ENCODE measurements at regions not wholly inside any gene's neighbourhood (a gene's known extent, or its start where the extent isn't known, plus 50 kb on each side); places are given as distances from the start of the nearest gene placed in this dataset.

DNA sequence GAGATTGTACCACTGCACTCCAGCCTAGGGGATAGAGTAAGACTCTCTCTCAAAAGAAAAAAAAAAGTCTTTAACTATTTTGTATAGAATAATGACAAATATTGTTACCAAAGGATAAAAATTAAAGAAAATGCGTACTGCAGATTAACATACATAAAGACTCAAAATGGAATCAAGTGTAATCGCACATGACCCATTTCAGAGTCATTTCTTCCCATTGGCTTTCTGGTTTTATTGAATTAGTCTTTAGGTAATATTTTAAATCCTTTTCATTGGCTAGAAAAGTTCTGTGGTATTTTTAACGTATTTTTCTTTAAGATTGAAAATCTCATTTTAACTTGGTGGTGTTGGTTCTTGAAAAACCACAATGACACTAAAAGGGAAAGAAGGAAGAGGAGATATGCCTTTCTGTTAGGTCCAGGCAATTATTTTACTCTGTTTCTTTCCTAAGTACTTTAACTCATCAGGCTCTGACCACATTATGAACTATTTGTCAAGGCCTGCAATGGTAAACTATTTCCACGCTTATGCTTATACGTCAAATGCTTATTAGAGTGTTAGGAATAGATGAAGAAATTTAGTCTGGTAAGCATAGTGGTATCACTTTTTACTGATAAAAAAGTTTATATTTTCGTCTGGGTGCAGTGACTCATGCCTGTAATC, 52.3 kb downstream of the PLEKHG1 start:
- H3K27me3 ChIP-seq (ENCODE audit: control insufficient read depth in 3 of 3, insufficient read depth in 3 of 3, low read length in 3 of 3): no peaks in the 10 kb centered on the region
- H3K9me3 ChIP-seq (ENCODE audit: control insufficient read depth in 3 of 3, low read length in 3 of 3): no peaks in the 10 kb centered on the region
- H3K36me3 ChIP-seq (ENCODE audit: control insufficient read depth in 3 of 3, insufficient read depth in 3 of 3, low read length in 3 of 3): no peaks in the 10 kb centered on the region
- H3K4me1 ChIP-seq (ENCODE audit: control insufficient read depth in 3 of 3, insufficient read depth in 3 of 3, low read length in 3 of 3): no peaks in the 10 kb centered on the region
- no peak overlapping the region for H3K4me3 ChIP-seq (ENCODE audit: low read length in 3 of 3)
- no peak overlapping the region for H3K9ac ChIP-seq (ENCODE audit: low read depth in 1 of 3, low read length in 3 of 3)
- no peak overlapping the region for H3K27ac ChIP-seq (ENCODE audit: low read depth, low read length)

DNA sequence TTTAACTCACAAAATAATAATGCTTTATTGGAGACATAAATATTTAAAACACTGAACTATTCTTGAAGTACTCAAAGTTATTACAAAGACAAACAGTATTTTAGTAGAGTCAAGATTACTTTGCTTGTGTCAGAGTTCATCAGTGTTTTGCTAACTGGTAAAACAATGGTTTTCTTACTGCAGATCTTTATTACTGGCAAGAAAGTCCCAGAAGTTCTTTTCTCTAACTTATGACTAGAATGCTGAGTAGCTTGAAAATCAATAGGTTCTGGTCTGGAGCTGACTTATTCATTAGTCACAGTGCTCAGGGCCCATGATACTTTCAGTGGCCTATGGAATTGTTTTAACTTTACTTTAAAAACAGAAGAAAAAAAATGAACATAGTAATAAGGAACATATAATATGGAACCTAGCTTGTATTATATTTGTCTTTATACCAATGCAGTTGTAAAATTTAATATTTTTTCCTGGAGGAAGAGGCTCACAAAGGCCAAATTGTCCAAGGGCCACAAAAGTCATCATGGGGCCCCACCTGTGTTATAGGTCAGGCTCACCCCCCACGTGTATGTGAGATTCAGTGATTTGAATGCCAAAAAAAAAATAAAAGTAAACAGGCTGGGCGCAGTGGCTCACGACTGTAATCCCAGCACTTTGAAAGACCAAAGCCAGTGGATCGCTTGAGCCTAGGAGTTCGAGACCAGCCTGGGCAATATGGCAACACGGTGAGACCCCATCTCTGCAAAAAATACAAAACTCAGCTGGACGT, 53.3 kb downstream of the PLEKHG1 start:
- no peaks in the 10 kb centered on the region for H3K27me3 ChIP-seq (ENCODE audit: control insufficient read depth in 3 of 3, insufficient read depth in 3 of 3, low read length in 3 of 3)
- no peak overlapping the region for H3K9ac ChIP-seq (ENCODE audit: low read depth in 1 of 3, low read length in 3 of 3)
- H3K27ac ChIP-seq (ENCODE audit: low read depth, low read length): no peak overlapping the region
- H3K9me3 ChIP-seq (ENCODE audit: control insufficient read depth in 3 of 3, low read length in 3 of 3): no peaks in the 10 kb centered on the region
- no peak overlapping the region for H3K4me3 ChIP-seq (ENCODE audit: low read length in 3 of 3)
- no peaks in the 10 kb centered on the region for H3K4me1 ChIP-seq (ENCODE audit: control insufficient read depth in 3 of 3, insufficient read depth in 3 of 3, low read length in 3 of 3)
- no peaks in the 10 kb centered on the region for H3K36me3 ChIP-seq (ENCODE audit: control insufficient read depth in 3 of 3, insufficient read depth in 3 of 3, low read length in 3 of 3)

DNA sequence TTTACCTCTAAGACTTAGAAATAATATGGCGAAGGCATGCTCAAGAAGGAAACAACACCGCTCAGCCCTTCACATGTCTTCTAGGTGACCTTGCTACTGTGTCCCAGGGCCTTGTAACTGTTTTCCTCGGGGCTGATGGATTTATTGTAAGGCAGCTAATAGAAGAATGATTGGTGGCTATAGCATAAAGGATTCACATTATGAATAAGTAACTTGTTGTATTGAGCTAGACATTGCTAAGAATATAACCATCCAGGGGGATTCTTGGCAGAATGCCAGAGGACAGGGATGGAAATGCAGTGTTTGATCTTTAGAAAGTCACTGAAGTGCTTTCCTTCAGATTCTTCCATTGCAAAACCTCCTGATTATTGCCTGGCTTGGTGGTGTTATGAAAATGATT, 54.9 kb downstream of the PLEKHG1 start:
- H3K9ac ChIP-seq (ENCODE audit: low read depth in 1 of 3, low read length in 3 of 3): no peak overlapping the region
- H3K27ac ChIP-seq (ENCODE audit: low read depth, low read length): no peak overlapping the region
- no peaks in the 10 kb centered on the region for H3K4me1 ChIP-seq (ENCODE audit: control insufficient read depth in 3 of 3, insufficient read depth in 3 of 3, low read length in 3 of 3)
- no peaks in the 10 kb centered on the region for H3K27me3 ChIP-seq (ENCODE audit: control insufficient read depth in 3 of 3, insufficient read depth in 3 of 3, low read length in 3 of 3)
- H3K36me3 ChIP-seq (ENCODE audit: control insufficient read depth in 3 of 3, insufficient read depth in 3 of 3, low read length in 3 of 3): no peaks in the 10 kb centered on the region
- H3K4me3 ChIP-seq (ENCODE audit: low read length in 3 of 3): no peak overlapping the region
- no peaks in the 10 kb centered on the region for H3K9me3 ChIP-seq (ENCODE audit: control insufficient read depth in 3 of 3, low read length in 3 of 3)

DNA sequence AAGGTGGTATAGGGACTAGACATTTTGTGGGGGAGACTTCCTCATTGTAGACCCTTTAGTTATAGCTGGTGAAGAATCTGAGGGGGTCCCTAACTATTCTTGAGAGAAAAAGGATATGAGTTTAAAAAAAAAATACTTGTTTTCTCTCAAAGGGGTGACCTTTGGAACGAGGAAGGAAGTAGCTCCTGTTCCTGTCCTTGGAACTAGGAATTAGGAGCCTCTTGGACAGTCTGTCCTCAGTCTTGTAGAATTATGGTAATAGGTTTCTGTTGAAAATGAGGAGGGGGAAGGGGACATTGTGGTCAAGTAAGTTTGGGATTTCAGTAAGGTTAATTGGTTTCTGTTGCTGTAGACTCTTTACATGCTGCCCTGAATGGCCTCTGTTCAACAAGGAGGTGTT, 56.5 kb downstream of the PLEKHG1 start:
- H3K27ac ChIP-seq (ENCODE audit: low read depth, low read length): no peak overlapping the region
- no peaks in the 10 kb centered on the region for H3K9me3 ChIP-seq (ENCODE audit: control insufficient read depth in 3 of 3, low read length in 3 of 3)
- no peaks in the 10 kb centered on the region for H3K4me1 ChIP-seq (ENCODE audit: control insufficient read depth in 3 of 3, insufficient read depth in 3 of 3, low read length in 3 of 3)
- H3K4me3 ChIP-seq (ENCODE audit: low read length in 3 of 3): no peak overlapping the region
- no peak overlapping the region for H3K9ac ChIP-seq (ENCODE audit: low read depth in 1 of 3, low read length in 3 of 3)
- H3K27me3 ChIP-seq (ENCODE audit: control insufficient read depth in 3 of 3, insufficient read depth in 3 of 3, low read length in 3 of 3): no peaks in the 10 kb centered on the region
- no peaks in the 10 kb centered on the region for H3K36me3 ChIP-seq (ENCODE audit: control insufficient read depth in 3 of 3, insufficient read depth in 3 of 3, low read length in 3 of 3)

DNA sequence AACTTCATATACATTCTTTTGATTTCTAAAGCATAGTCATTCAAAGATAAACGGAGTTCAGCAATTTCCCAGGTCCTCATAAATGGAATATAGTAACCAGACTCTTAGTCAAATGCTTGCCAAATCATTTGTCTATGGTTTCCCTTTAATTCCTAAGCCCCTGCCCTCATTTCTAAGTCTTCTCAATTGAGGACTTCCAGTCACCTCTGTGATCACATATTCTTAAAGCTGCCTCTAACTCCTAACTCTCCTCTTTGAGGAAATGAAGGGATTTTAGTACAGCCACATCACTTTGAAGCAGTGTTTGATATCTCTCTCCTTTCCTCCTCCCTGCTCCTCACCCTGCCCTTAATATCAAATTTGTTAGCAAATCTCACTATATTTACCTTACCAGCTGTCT, 58.7 kb downstream of the PLEKHG1 start:
- Histone ChIP-seq H3K27ac (ENCODE audit: low read depth, low read length) (no peak overlapping the region), H3K4me3 (ENCODE audit: low read length in 3 of 3) (no peak overlapping the region), H3K4me1 (ENCODE audit: control insufficient read depth in 3 of 3, insufficient read depth in 3 of 3, low read length in 3 of 3) (no peaks in the 10 kb centered on the region), H3K27me3 (ENCODE audit: control insufficient read depth in 3 of 3, insufficient read depth in 3 of 3, low read length in 3 of 3) (no peaks in the 10 kb centered on the region), H3K9ac (ENCODE audit: low read depth in 1 of 3, low read length in 3 of 3) (no peak overlapping the region), H3K9me3 (ENCODE audit: control insufficient read depth in 3 of 3, low read length in 3 of 3) (no peaks in the 10 kb centered on the region), H3K36me3 (ENCODE audit: control insufficient read depth in 3 of 3, insufficient read depth in 3 of 3, low read length in 3 of 3) (no peaks in the 10 kb centered on the region)

DNA sequence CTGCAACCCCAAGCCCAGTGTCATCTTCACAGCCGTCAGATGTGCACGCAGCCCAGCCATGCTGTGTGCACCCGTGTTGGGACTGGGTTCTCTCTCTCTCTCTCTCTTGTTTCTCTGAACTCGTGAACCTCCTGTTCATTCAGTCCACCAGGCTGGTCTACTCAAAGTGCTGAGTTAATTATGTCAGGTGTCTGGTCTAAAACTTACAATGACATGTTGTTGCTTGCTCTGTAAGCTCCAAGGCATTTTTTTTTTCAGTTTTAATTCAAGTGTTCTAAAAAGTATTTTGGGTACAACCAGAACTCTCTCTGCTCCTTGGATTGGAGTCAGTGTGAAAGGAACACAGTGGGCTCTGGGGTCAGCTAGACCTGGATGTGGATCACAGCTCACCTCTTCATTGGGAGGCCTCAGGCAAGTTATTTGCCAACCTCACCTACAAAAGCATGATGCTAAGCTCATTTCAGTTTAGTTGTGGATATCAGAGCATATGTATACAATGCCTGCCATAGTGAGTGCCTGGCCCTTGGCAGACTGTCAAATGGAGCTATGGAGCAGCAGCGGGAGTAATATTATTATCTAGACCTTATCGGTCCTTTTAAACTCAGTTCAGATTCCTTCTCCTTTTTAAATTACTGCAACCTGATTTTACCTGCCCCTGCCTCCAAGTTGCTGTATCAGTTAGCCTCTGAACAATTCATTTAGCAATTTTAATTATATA, 59.5 kb downstream of the PLEKHG1 start:
- no peak overlapping the region for H3K27ac ChIP-seq (ENCODE audit: low read depth, low read length)
- no peaks in the 10 kb centered on the region for H3K27me3 ChIP-seq (ENCODE audit: control insufficient read depth in 3 of 3, insufficient read depth in 3 of 3, low read length in 3 of 3)
- H3K36me3 ChIP-seq (ENCODE audit: control insufficient read depth in 3 of 3, insufficient read depth in 3 of 3, low read length in 3 of 3): no peaks in the 10 kb centered on the region
- no peaks in the 10 kb centered on the region for H3K4me1 ChIP-seq (ENCODE audit: control insufficient read depth in 3 of 3, insufficient read depth in 3 of 3, low read length in 3 of 3)
- no peak overlapping the region for H3K4me3 ChIP-seq (ENCODE audit: low read length in 3 of 3)
- H3K9me3 ChIP-seq (ENCODE audit: control insufficient read depth in 3 of 3, low read length in 3 of 3): no peaks in the 10 kb centered on the region
- no peak overlapping the region for H3K9ac ChIP-seq (ENCODE audit: low read depth in 1 of 3, low read length in 3 of 3)

DNA sequence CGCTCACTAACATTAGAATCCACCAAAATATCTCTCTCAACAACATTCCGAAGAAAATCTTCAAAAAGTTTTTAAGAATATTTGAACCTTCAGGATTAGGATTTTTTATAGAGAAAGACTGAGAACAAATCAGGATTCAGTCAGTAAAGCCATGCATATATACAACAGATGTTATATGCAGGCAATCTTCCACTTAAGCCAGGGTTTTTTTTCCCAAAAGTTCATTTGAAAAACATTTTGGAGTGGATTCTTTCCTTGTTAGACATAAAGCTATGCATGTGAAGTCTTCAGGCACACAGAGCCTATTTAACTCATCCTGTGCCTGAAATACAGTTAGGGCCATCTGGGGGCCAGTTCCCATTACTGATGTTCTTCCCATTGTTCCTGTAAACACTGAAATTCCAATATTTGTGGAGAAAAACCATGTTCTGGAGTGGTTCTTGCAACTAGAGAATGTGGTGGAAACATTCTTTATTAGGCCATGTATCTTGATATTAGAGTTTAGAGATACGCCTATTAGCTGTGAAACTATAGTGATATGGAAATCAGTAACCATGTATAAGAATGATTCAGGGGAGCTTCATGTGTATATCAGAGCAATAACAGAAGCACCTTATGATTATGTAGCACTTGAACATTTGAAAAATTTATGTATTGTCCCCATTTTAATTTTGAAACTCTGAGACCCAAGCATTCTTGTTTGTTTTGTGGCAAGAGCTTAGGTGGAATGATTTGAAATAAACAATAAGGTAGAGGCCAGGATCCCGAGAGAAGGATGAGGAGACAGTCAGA, 61.7 kb downstream of the PLEKHG1 start:
- Histone ChIP-seq H3K36me3 (ENCODE audit: control insufficient read depth in 3 of 3, insufficient read depth in 3 of 3, low read length in 3 of 3) (no peaks in the 10 kb centered on the region), H3K9ac (ENCODE audit: low read depth in 1 of 3, low read length in 3 of 3) (no peak overlapping the region), H3K27ac (ENCODE audit: low read depth, low read length) (no peak overlapping the region), H3K27me3 (ENCODE audit: control insufficient read depth in 3 of 3, insufficient read depth in 3 of 3, low read length in 3 of 3) (no peaks in the 10 kb centered on the region), H3K9me3 (ENCODE audit: control insufficient read depth in 3 of 3, low read length in 3 of 3) (no peaks in the 10 kb centered on the region), H3K4me1 (ENCODE audit: control insufficient read depth in 3 of 3, insufficient read depth in 3 of 3, low read length in 3 of 3) (peaks cover 0 to 4% (median 4%) of the 10 kb centered on the region in 3 donors), H3K4me3 (ENCODE audit: low read length in 3 of 3) (no peak overlapping the region)

DNA sequence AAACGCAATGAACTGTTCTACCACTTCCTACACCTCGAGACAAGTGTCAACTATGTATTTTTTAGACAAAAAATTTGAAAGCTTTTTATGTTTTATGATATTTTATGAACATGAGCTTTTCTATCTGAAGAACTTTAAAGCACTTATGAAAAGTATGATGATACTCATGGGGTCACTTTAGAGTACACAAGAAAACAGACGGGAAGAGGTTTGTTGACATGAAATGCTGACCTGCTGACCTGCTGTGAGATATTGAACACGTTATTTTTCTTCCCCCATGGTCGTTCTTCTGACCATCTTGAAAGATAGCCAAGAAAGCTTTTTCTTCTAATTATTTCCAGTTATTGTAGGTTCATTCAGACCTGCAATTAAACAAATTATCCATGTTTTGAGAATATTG, 63.1 kb downstream of the PLEKHG1 start:
- H3K9me3 ChIP-seq (ENCODE audit: control insufficient read depth in 3 of 3, low read length in 3 of 3): no peaks in the 10 kb centered on the region
- H3K4me1 ChIP-seq (ENCODE audit: control insufficient read depth in 3 of 3, insufficient read depth in 3 of 3, low read length in 3 of 3): peaks cover 0 to 5% (median 4%) of the 10 kb centered on the region in 3 donors
- no peak overlapping the region for H3K27ac ChIP-seq (ENCODE audit: low read depth, low read length)
- H3K27me3 ChIP-seq (ENCODE audit: control insufficient read depth in 3 of 3, insufficient read depth in 3 of 3, low read length in 3 of 3): no peaks in the 10 kb centered on the region
- H3K9ac ChIP-seq (ENCODE audit: low read depth in 1 of 3, low read length in 3 of 3): no peak overlapping the region
- H3K4me3 ChIP-seq (ENCODE audit: low read length in 3 of 3): no peak overlapping the region
- no peaks in the 10 kb centered on the region for H3K36me3 ChIP-seq (ENCODE audit: control insufficient read depth in 3 of 3, insufficient read depth in 3 of 3, low read length in 3 of 3)

DNA sequence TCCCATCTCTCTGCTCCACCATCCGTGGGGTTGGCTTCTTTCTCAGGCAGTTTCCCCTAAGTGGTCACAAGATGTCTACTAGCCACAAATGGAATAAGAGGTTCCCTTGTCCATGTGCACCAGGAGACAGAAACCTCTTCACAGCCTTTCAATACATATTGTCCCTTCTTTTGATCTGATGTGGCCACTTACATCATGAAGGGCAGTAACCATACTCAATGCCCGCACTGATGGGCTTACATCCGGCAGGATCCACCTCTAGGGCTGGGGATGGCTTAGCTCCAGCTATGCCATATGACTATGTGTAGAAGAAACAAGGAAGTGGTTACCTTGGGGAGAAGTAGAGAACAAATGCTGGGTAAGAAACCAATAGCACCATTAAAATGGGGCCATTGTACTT, 64.4 kb downstream of the PLEKHG1 start:
- Histone ChIP-seq H3K36me3 (ENCODE audit: control insufficient read depth in 3 of 3, insufficient read depth in 3 of 3, low read length in 3 of 3) (no peaks in the 10 kb centered on the region), H3K4me1 (ENCODE audit: control insufficient read depth in 3 of 3, insufficient read depth in 3 of 3, low read length in 3 of 3) (peaks cover 5 to 8% (median 6%) of the 10 kb centered on the region in 3 donors), H3K9me3 (ENCODE audit: control insufficient read depth in 3 of 3, low read length in 3 of 3) (no peaks in the 10 kb centered on the region), H3K4me3 (ENCODE audit: low read length in 3 of 3) (no peak overlapping the region), H3K27ac (ENCODE audit: low read depth, low read length) (no peak overlapping the region), H3K27me3 (ENCODE audit: control insufficient read depth in 3 of 3, insufficient read depth in 3 of 3, low read length in 3 of 3) (no peaks in the 10 kb centered on the region), H3K9ac (ENCODE audit: low read depth in 1 of 3, low read length in 3 of 3) (no peak overlapping the region)
